LoVo (cell line): ENCODE measurements at regions not wholly inside any gene's neighbourhood (a gene's known extent, or its start where the extent isn't known, plus 50 kb on each side); places are given as distances from the start of the nearest gene placed in this dataset.
"Not testable (repeated sequence)": the region's sequence is repeated elsewhere in the genome, so short reads cannot be mapped to it uniquely, and the experiment has no call there.

ENCODE experiments used
- DNase-seq: peaks from one replicate; pipeline ENCODE4 v3.0.0-alpha.2; 2016; ENCODE audit warnings: low spot score

GRCh38 chr11:129729216-129729615, 86.4 kb upstream of the TMEM45B start:
- DNase-seq: no peak

DNA sequence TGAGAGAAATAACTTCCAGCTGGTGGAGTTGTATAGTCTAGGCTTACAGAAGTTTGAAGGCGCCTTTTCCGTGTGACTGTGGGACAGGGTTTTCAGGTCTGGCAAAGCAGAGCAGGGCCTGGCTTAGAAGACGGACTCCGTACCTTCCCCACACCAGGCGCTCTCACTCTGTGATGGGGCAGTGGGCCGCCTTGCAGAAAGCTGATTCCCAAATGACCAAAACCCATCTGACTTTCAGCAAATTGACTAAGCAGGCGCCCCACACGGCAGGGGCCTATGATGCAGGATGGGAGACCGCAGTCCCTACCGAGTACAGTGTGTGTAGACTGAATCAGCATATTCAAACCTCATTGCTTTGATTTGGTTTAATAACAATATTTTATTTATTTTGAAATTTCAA, 85.8 kb upstream of the TMEM45B start:
- no peak for DNase-seq

DNA sequence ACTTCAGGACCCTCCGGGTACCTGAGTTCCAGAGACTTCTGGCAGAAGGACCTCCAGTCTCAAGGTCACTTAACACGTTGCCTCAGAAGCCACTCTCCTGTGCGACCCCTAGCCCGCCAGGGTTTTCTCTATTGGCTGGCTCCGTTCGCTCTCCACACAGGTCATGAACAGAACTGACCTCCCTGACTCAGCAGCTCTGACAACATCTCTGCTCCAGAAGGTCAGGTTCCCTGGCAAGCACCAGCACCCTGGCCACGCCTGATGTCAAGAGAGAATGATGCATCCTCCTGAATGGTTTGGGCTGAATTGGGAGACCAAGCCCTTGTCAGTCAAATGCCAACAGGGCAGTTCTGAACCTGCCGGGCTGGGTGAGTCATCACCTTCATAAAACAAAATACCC, 84.3 kb upstream of the TMEM45B start:
- DNase-seq: no peak

DNA sequence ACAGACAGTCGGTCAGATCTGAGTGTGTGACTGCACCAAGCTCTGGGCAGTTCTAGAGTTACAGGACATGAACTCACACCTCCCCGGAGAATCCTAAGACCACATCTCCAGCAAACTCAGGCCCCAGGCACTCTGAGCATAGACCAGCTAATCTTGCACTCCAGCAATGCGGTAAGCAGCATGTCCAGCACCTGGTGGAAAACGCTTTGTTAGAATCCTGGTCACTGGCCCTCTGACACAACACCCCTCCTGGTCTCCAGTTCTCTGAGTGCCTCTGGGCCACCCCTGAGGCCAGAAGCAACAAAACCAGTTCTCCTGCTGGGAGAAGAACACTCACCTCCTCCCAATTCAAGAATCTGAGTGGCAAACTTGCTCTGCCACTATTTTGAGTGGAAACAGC, 82.7 kb upstream of the TMEM45B start:
- no peak for DNase-seq

DNA sequence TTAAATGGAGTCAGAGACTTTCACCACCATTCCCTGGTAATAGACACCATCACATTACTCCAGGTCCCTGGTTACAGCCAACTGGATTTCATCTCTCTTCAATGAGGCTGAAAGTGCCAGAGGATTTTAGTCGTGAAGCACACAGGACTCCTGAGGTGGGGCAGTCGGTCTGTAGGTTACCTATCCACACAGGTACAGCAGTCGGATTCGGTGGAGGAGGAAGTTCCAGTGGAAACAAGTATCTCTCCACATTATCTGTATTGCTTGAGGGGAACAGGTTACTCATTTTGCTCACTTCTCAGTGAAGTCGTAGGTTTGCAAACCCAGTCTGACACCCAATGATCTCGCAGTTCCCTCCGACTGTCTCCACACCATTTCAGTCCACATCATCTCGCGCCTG, 82.3 kb upstream of the TMEM45B start:
- DNase-seq: no peak

DNA sequence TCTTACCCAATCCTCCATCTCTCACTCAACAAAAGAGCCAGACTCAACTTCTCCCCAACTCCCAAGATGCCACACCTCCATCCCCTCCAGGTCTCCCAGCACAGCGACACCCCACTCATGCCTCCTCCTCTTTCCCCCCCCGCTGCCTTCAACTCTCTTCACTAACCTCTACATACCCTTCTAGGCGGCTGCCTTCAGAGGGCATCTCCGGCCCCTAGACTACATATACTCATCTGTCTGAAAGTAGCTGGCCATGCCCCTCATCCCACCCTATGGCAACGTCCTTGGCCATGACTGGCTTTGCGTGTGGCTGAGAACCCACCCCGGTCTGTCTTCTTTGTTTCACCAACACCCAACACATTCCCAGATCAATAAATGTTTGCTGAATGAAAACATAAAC, 81.7 kb upstream of the TMEM45B start:
- DNase-seq: no peak

DNA sequence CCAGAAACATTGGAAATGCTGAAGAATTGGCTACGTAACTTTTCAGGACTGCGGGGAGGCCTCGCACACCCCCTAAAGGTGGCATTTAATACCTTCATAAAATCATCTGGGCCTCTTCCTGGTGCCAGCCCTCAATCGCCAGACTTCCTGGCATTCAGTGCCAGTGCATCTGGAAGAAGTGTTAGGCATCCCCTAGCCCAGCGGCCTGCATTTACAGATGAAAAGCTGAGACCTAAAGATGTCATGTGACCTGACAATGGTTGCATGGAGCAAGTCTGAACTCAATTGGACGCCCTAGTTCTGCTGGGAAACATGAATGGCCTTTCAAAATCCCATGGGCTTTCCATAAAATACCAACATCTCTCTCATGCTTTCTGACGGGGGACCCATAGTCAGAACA, 81.0 kb upstream of the TMEM45B start:
- no peak for DNase-seq

DNA sequence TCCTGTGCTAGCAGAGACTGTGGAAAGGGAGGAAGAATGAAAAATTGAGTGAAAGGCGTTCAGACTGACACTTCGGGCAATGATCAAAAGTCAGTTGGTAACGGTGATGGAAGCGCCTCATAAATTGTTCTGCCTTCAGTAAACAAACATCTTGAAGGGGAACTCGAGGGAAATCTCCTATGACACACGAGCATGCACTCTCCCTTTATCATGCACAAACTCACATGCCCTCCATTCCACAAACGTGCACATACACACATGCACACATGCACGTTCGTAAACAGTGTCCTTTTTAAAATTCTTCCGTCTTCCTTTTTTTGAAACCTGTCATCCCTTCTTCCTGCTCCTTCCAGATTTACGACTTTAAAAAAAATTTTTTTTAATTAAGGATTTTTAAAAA, 77.8 kb upstream of the TMEM45B start:
- no peak for DNase-seq

DNA sequence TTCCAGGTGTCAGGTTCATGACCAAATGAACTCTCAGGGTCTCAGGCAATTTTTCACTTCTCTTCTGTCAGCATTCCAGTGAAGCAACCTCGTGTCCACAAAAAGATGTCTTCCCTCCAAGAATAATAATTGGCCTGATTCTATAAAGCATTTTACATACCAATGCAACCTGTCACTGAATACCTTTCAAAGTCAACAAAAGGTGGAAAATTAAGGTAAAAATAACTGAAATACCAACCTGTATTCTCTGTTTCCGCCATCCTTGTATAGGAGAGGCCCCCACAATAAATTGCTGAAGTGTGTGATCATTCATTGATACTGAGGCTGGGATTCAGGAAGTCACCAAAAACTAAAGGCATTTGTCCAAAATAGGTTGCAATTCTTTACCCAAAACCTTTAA, 77.4 kb upstream of the TMEM45B start:
- DNase-seq: no peak

DNA sequence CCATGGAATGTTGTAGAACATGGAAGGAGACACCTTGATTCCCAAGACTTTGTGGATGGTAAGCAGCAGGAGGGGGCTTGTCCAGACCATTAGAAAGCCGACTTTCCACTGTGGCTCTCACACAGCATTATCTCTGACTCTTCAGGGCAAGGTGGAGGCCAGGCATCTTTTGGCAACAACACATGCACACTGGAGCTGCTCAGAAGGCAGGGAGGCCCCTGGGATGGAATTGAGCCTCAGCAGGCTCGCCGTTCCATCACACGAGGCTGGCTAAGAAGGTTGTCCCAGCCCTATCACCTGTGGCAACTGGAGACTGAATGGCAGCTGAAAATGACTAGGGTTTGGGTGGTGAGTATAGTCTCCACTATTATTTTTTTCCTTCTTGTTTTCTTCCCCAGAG, 76.3 kb upstream of the TMEM45B start:
- no peak for DNase-seq

DNA sequence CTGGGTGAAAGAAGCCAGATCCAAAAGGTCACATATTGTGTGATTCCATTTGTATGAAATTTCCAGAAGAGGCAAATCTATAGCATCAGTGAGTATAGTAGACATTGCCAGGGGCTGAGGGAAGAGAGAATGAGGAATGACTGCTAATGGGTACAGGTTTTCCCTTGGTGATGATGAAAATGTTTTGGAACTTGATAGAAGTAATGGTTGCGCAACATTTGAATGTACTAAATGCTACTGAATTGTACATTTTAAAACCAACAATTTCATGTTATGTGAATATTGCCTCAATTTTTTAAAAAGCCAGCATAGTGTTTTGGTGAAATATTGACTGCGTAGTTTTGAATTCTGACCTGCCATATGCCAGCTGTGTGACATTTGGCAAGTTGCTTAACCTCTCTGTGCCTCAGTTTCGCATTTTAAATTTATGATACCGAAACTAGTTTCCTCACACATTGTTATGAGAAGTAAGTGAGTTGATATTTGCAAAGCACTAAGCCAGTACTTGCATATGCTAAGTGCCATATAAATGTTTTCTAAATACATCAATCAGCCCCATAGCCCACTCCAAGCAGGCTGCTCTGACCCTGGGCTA, 75.4 kb upstream of the TMEM45B start:
- DNase-seq: no peak

GRCh38 chr11:129743112-129743815, 72.4 kb upstream of the TMEM45B start:
- DNase-seq: no peak

DNA sequence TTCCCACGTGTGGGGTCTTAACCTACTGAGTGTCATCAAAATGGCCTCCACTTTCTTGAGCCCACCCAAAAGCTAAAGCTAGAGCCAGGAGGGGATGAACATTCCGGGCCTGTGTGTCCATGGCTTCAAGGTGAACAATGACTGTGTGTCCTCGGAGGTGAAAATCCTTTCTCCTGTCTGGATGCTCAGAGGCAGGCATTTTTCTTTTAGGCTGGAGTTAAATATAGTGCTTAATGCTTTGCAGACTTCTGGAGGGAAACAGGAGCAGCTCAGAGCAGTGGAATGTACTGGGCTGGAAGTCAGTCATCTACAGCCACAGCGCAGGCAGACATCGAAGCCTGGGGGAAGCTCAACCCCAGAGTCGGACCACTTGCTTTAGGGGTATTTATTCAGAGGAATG, 68.6 kb upstream of the TMEM45B start:
- DNase-seq: no peak

- no peak for DNase-seq
Observed at GRCh38 chr11:129749141-129749540, 66.5 kb upstream of the TMEM45B start.

- peak; percentile 80 for DNase-seq
Observed at GRCh38 chr11:129750343-129751292, 65.0 kb upstream of the TMEM45B start.

DNA sequence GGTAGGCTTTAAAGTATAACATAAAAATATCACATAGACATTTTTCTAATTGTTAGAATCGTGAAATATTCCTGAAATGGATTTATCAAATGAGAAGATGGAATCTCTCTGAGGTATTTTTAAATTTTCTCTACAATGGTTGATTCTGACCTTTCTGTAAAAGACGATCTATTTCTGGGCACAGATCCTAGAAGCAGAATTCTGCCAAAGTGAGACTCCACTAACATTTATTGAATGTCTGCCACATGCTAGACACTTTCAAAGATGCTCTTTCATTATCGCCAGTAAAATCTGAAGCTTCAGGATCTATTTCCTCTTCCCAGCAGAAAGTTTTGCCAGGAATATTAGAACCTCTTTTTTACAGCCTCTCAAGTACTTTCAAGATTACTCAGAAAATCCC, 64.1 kb upstream of the TMEM45B start:
- DNase-seq: no peak

DNA sequence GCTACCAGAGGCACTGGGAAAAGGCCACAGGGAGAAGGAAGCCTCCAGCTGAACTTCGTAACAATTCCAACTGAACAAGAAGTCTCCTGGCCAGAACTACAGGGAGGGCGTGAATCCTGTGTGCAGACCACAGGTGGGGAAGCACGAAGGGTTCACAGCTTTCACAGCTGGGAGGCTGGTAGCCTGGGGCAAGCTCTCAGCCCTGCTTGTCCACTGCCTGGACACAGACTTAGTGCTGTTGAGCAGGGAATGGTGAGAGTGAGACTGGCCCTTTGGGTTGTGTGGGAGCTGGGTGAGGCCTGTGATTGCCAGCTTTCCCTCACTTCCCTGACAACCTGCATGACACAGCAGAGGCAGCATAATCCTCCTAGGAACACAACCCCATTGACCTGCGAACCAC, 52.1 kb upstream of the TMEM45B start:
- DNase-seq: not testable (repeated sequence)

DNA sequence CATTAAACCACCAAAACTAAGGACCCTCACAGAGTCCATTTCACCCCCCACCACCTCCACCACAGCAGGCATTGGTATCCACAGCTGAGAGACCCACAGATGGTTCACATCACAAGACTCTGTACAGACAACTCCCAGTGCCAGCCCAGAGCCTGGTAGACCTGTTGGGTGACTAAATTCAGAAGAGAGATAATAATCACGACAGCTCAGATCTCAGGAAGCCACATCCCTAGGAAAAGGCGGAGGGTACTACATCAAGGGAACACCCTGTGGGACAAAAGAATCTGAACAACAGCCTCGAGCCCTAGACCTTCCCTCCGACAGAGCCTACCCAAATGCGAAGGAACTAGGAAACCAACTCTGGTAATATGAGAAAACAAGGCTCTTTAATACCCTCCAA, 51.4 kb upstream of the TMEM45B start:
- DNase-seq: not testable (repeated sequence)
